HCEC 1CT (cell line): ENCODE measurements at regions not wholly inside any gene's neighbourhood (a gene's known extent, or its start where the extent isn't known, plus 50 kb on each side); places are given as distances from the start of the nearest gene placed in this dataset.

Experiments used
- DNase-seq: peaks from one replicate; pipeline ENCODE4 v3.0.0-alpha.2; 2017

DNA sequence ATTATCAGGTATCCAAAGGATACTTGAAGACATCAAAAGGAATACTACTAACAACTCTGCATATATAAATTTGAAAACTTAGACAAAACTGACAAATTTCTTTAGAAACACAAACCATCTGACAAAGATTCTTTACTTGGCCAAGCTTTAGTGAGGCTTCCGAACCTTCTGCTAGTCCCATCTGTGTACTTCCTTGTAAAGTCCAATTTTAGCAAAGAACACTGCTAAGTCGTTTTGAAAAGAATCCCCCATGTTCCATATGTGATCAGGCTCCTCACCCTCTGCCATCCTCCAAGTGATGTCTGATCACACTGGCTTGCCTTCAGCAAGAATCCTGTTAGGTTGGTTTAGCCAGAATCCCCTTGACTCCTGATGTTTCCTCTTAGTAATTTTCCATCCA lies 150.0 kb upstream of the ACO1 start:
- DNase-seq = no peak

DNA sequence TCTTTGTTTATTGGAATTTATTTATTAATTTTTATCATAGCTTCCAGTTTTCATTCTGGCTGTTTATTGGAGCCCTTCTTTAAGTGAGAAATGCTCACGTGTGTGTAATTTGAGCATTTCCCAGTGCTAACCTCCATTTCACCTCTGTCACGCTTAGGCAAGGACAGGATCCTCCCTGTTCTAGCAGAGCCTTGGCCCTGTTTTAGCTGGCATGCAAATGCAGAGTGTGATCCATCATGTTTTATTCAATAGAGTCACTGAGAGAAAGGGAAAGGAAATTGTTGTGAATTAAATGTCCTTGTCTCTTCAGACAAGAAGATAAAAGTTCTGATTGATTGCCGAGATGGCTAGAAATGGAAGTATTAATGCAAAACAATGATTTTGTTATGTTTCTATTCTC lies 137.3 kb upstream of the ACO1 start:
- no peak for DNase-seq

DNA sequence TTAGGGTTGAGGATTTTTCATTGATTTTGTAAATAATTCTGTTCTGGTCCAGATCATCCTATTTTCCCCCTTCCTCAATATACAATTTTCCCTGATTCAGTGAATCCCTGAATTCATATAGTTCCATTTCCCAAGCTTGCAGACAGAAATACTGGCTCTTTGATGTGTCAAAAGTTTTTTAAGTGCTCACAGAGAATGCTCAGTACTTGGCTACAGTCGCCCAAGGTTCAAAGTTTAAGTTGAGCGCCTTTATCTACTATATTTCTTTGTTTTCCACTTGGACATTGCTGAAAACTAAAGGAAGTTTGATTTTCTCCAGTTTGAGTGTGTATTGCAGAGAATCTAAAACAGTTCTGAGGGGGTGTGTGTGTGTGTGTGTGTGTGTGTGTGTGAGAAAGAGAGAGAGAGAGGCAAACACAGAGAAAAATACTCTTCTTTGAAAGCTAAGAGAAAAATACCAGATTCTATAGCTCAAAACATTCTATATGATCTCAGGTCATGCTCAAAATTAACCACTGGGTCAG lies 136.2 kb upstream of the ACO1 start:
- no peak for DNase-seq

DNA sequence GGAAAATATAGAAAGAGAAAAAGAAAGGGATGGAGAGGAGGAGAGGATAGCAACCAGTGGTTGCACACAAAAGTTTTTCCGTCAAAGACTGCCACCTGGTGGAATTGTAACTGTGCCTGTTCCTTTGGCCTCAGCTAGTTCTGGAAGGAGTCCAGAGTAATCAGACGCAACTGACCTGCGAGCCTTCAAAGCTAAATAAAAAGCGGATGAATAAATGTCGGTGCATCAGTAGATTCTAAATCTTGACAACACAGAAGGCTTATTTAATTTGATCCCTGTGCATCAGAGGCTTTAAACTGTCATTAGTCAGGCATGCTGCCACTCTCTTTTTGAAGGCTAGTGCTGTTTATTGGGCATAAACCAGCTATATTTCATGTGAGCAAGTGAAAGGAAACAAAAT lies 132.9 kb upstream of the ACO1 start:
- no peak for DNase-seq

DNA sequence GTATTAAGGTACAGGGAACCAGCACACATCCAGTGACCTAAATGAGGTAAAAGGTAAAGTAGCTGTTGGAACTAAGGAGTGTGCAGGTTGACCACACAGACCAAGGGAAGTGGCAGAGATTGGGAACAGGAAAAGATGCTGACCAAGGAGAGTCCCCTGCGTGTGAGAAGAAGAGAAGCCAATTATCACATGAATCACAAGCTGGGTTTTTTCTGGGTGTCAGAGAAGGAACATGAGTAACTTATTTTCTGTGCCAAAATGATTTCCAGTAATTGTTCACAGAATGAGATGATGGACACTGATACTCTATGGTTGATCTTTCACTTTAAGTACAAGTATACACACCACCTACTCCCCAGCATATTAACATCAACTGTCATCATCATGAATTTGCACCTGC lies 130.7 kb upstream of the ACO1 start:
- DNase-seq = no peak

DNA sequence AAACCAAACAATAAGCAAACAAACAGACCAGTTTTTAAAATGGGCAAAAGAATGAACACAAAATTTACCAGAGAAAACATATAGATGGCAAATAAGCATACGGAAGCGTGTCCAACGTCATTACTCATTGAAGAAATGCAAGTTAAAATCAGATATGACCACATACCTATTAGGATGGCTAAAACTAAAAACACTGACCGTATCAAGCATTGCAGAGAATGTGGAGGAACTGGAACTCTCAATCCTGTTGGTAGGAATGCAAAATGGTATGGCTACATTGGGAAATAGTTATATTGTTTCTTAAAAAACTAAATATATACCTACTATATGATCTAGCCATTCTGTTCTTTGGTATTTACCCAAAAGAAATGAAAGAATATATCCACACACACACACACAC lies 129.4 kb upstream of the ACO1 start:
- no peak for DNase-seq

DNA sequence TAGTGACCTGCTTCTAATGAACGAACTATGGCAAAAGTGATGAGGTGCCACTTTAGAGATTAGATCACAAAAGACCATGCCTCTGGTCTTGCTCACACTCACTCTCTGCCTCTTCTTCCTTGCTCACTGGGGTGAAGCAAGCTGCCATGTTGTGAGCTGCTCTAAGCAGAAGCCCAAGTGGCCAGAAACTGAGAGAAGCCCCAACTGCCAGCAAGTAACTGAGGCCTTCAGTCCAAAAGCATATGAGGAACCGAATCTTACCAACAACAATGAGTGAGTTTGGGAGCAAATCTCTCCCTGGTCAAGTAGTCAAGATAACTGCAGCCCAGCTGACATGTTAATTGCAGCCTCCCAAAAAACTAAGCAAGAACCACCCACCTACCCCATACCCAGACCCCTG lies 126.0 kb upstream of the ACO1 start:
- no peak for DNase-seq

DNA sequence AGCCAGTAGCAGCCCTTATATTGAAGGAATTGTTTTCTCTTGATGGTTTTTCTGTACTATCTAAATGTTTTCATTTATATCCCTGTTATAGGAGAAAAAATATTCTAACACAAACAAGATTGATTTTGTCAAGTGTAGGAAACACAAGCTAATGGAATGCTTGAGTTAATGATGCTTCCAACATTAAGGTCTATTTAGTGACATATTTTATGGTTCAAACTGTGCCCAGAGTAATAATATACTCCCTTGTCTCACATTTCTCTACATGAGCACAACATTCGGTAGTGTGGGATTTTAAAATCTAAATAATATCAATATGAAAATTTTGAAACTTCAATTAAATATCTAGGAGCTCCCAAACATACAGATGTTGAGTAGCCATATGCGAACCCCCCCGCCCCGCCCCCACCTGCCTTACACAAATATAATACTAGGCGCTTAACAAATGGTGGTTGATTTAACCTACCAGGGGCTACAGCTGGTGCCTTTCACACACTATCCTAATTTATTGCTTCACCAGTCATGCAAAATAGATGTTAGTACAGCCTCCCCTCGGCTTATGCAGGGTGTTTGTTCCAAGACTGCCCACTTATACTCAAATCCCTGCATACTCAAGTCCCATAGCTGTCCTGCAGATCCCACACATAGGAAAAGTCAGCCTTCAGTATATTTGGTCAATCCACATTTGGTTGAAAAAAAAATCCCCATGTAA lies 124.1 kb upstream of the ACO1 start:
- DNase-seq = no peak

DNA sequence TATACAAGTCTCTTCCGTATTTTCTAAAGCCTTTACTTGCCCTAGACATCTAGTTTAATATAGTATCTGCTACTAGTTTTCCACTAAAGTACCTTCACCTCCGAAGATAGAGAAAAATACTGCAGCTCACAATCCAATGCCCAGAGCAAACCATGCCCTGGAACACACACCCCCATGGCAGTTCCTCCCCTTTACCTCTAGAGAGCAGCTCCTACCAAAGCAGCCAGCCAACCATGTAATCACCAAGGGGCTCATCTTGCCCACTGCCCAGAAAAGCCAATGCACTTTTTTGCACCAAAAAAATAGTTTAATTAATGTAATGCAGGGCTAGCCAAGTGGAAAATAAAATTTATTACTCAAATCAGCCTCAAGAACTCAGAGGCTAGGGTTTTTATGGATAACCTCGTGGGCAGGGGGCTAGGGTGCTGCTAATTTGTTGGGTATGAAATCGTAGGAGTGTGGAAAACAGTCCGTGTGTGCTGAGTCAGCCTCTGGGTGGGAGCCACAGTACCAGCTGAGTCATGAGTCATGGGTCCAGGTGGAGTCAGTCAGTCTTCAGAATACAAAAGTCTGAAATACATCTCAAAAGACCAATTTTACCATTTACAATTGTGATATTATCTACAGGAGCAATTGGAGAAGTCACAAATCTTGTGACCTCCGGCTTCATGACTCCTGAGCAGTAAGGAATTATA lies 120.1 kb upstream of the ACO1 start:
- DNase-seq = no peak

DNA sequence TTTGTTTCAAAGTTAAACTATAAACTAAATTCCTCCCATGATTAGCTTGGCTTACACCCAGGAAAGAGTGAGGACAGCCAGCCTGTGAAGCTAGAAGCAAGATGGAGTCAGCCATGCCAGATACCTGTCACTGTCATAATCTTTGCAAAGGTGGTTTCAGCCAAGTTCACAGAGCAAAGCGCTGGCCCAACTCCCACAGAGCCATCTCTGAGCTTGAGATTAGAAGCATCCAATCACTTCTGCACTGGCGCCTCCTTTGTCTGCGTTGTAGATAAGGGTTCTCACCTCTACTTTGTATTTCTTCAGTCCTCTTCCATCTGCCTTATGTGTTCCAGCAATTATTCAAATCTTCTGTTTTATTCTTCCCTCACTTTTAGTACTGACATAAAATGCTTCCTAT lies 119.4 kb upstream of the ACO1 start:
- no peak for DNase-seq

DNA sequence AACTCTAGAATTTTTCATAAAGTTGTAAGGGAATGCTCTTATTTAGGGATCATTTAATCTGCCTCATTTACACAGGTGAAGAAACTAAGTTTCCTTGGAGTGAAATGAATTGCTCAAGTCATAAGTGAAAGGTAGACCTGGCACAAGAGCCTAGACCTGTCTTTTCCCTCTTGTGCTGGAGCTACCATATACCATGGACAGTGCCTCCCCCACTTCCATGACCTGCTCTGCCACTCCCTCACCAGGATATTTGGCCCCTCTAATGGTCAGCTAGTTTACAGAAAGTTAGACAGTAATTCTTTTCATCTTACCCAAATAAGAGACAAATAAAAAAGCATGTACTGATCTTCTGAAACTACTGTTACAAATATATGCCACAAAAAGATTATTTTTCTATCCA lies 105.5 kb upstream of the ACO1 start:
- DNase-seq = no peak

DNA sequence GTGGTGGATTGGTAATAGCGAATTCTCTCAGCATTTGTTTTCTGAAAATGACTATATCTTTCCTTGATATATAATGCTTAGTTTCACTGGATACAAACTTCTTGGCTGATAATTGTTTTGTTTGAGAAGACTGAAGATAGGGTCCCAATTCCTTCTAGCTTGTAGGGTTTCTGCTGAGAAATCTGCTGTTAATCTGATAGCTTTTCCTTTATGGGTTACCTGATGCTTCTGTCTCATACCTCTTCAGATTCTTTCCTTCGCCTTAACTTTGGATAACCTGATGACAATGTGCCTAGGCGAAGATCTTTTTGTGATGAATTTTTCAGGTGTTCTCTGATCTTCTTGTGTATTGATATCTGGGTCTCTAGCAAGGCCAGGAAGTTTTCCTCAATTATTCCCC lies 94.7 kb upstream of the ACO1 start:
- DNase-seq = no peak

DNA sequence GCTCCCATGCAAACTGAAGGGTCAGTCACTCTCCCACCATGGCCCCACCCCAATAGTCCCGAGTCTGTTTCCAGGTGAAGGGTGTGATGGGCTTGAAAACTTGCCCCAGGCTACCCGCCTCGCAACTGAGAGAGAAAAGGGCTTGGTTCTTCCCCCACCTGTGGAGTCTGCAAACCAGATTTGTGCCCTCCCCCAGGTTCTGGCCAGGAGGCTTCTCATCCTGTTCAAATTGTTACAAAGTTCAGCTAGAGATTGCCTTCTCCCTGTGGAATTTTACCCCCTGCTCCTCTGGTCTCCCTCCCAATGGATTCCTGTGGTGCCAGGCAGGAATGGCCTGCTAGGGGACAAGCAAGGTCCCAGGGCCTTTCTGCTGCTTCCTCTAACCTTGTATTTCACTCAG lies 93.1 kb upstream of the ACO1 start:
- DNase-seq = no peak

DNA sequence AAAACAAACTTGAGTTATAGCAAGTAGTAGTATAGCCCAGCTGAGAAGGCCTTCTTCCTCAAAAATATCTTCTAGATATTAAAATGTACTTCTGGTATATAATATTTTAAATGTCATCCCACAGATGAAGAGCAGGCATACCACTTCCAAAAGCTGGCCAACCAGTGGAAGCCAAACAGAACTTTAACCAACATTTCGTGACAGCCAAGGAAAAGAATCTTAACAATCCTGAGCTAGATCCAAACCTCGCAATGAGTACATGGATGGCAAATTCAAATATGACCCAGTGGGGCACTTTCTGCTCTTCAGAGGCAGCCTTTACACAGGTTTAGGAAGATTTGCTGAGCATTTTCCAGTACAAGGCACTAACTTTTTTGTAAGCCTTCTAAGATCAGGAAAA lies 91.8 kb upstream of the ACO1 start:
- no peak for DNase-seq

DNA sequence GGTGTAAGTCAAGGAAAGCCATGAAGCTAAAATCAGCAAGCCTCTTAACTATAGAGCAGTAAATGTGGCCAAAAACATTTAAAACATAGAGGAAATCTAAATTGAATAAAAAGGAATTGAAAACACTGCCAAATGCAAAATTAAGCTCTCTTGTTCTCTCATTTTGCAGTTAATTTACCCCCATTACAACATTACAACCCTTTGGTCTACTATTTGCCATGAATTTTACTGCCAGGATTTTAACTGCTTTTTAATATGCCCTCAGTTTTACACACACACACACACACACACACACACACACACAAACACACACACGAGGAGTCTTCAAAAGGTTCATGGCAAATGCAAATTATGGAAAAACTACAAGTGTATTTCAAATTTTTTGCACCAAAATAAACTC lies 91.4 kb upstream of the ACO1 start:
- no peak for DNase-seq

DNA sequence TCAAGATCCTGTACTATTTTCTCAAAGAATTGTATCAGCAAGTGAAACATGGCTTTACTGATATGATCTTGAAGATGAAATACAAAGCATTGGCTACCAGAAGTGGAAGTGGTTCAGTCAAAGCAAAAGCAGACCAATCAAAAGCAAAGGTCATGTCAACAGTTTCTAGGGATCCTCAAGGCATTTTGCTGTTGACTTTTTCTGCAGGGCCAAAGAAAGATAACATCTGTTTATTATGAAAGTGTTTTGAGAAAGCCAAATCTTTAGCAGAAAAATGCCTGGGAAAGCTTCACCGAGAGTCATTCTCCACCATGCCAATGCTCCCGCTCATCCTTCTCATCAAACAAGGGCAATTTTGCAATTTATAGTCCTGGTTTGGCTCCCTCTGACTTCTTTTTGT lies 90.3 kb upstream of the ACO1 start:
- DNase-seq = no peak

DNA sequence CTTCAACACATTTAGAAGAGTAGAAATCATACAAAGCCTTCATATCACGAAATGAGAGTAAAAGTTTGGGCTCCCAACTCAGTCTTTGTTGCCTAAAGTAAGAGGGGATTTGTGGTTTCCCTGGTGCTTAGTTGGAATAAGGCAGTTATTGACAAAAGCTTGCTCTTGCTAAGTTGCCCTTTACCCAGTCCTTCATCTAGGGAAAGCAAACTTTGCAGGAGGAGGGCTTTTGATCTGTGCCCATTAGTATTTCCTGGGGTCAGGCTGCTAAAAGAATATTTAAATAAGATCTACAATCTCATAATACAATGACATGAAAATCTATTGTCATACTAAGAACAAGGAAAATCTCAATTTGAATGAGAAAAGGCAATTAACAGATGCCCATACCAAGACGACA lies 84.1 kb upstream of the ACO1 start:
- no peak for DNase-seq

DNA sequence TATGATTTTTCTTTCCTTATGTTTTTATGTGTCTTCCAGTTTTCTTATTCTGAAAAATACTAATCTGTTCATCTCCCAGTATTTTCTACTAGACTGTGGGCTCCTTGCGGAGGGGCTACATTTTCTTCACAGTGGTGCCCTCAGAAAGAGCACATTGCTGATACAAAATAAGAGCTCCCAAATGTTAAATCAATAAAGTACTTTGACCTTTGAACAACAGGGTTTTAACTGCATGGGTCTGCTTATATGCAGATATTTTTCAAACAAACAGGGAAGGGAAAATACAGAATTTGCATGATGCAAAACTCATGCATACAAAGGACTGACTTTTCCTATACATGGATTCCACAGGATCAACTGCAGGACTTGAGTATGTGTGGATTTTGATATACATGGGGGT lies 79.9 kb upstream of the ACO1 start:
- DNase-seq = no peak

DNA sequence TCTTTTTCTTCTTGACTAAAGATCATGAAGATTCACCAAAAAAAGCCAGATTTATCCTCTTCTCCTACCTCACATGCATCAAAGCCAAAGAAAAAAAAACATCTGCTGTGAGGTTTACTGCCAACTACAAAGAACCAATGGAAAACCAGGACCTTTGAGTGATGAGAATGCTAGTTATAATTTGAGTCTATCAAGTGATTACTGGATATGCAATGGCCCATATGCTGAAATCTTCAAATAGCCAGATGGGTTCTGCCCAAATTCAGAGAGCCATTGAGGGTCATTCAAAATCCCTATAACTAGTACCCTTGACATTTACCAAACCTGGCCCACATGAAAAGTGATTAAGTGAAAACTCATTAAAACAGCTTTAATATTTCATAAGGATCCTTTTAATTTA lies 78.4 kb upstream of the ACO1 start:
- no peak for DNase-seq

DNA sequence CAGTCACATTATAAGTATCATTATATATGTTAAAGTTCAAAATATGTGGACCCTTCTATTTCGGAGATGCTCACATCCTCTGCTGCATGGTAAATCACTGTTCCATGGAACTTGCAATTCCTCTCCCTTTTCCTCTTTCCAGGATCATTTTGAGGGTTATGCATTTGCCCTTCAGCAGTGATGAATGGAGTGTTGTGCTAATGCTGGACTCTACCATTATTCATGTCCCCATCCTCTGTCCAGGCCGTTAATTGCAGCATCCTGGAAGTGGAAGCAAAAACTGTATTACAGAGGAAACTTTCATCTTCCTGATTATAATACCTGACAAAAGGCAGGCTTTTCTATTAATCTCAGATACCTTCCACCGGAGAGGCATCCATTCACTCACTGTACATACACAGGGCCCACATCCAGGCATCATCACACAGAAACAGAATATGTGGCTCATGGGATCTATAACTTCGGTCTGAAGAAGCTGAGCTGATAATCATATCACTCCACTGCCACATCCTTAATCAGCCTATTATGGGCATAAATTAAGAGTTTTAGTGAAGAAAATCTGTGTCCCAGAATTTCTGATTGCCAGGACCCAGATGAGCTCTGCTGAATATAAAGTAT lies 65.0 kb upstream of the ACO1 start:
- no peak for DNase-seq

DNA sequence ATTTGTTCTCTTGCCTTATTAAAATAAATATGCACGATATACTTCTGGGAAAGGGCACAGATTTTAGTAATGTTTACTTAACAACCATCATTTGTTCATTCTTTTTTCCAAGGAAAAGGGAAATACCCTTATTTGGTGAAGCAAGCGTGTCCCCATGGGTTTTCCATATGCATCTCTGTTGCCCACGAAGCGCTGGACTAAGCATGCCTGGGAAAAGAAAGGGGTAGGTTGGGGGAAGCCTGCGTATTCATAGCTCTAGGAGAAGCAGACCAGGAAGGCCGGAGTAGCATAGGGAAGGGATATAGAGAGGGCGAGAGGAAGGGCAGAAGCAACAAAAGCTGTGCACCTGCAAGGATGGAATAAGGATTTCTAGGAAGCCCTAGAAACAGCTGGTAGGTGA lies 61.8 kb upstream of the ACO1 start:
- no peak for DNase-seq

DNA sequence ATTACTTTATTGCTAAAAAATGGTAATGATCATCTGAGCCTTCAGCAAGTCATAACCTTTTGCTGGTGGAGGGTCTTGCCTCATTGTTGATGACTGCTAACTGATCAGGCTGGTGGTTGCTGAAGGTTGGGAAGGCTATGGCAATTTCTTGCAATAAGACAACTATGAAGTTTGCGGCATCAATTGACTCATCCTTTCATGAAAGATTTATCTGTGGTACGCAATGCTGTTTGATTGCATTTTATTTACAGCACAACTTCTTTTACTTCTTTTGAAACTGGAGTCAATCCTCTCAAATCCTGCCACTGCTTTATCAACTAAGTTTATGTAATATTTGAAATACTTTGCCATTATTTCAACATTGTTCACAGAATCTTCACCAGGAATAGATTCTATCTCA lies 58.3 kb upstream of the ACO1 start:
- no peak for DNase-seq

DNA sequence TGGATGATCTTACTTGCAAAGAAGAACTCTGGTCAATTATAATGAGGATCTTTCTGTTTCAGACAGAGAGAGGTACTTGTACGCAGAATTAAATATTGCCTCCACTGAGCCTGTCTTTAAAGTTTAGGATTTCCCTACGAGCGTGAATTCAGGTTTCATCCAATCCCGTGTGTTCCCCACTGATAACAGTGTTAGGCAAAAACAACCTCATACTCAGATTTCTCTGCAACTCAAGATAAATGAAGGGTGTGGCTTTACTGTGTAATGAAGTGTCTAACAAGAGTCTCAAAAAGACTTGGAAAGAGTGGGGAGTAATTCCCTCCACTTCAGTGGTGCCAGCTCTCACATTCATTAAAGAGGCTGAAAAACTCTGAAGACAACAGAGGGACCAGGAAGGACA lies 53.2 kb upstream of the ACO1 start:
- no peak for DNase-seq

DNA sequence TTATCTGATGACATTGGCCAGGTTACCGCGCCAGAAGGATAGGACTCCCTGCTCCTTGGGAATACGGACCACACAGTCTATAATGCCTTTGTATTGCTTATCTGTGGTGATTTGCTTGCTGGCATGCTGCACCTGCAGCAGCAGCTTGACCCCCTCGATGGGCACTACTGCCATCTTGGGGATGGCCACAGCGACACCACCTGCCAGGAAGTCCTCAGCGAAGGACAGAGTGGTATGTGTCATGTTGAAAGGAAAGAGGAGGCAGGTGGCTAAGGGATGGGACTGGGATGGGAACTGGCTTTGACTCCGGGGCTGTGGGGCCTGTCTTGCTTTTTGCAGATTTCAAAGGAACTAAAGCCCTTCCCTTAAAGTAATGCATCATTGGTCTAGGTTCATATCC lies 50.3 kb upstream of the ACO1 start:
- DNase-seq = no peak
